ENCODE measurements at regions not wholly inside any gene's neighbourhood (a gene's known extent, or its start where the extent isn't known, plus 50 kb on each side); places are given as distances from the start of the nearest gene placed in this dataset.

DNA sequence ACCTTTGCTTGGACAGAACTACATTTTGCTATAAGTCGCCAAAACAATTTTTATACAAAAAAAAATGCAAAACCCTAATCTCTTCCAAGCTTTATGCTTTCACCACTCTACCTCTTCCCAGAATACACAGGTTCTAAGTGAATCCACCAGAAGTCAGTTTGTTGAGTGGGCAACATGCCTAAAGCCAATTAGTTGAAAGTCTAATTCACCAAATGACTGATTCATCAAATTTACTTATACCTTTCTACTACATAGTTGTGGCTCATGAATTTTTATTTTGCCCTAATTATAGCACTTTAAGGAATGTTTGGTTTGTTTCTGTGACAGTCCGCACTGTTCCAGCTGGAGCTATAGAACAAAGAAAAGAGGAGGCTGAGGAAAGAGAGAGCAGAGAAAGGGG lies 265.9 kb upstream of the TGFBR2 start:
- no peak for TF ChIP-seq NR1H2 (CRISPR knock-in tag; IDR thresholded peaks at IDR 0.05)
- TF ChIP-seq, protein P1, sequence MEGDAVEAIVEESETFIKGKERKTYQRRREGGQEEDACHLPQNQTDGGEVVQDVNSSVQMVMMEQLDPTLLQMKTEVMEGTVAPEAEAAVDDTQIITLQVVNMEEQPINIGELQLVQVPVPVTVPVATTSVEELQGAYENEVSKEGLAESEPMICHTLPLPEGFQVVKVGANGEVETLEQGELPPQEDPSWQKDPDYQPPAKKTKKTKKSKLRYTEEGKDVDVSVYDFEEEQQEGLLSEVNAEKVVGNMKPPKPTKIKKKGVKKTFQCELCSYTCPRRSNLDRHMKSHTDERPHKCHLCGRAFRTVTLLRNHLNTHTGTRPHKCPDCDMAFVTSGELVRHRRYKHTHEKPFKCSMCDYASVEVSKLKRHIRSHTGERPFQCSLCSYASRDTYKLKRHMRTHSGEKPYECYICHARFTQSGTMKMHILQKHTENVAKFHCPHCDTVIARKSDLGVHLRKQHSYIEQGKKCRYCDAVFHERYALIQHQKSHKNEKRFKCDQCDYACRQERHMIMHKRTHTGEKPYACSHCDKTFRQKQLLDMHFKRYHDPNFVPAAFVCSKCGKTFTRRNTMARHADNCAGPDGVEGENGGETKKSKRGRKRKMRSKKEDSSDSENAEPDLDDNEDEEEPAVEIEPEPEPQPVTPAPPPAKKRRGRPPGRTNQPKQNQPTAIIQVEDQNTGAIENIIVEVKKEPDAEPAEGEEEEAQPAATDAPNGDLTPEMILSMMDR (IDR thresholded peaks at IDR 0.05), result no peak
- TF ChIP-seq TCF7 (CRISPR knock-in tag; IDR thresholded peaks at IDR 0.05; ENCODE audit: low read depth), result no peak
- no peak for TF ChIP-seq SP1 (CRISPR knock-in tag; conservative IDR thresholded peaks at IDR 0.05)
- no peak for TF ChIP-seq RELA (CRISPR knock-in tag; IDR thresholded peaks at IDR 0.05; ENCODE audit: borderline replicate concordance)
- TF ChIP-seq IRF2 (CRISPR knock-in tag; IDR thresholded peaks at IDR 0.05; ENCODE audit: borderline replicate concordance, low read depth), result no peak
- TF ChIP-seq, protein P2, sequence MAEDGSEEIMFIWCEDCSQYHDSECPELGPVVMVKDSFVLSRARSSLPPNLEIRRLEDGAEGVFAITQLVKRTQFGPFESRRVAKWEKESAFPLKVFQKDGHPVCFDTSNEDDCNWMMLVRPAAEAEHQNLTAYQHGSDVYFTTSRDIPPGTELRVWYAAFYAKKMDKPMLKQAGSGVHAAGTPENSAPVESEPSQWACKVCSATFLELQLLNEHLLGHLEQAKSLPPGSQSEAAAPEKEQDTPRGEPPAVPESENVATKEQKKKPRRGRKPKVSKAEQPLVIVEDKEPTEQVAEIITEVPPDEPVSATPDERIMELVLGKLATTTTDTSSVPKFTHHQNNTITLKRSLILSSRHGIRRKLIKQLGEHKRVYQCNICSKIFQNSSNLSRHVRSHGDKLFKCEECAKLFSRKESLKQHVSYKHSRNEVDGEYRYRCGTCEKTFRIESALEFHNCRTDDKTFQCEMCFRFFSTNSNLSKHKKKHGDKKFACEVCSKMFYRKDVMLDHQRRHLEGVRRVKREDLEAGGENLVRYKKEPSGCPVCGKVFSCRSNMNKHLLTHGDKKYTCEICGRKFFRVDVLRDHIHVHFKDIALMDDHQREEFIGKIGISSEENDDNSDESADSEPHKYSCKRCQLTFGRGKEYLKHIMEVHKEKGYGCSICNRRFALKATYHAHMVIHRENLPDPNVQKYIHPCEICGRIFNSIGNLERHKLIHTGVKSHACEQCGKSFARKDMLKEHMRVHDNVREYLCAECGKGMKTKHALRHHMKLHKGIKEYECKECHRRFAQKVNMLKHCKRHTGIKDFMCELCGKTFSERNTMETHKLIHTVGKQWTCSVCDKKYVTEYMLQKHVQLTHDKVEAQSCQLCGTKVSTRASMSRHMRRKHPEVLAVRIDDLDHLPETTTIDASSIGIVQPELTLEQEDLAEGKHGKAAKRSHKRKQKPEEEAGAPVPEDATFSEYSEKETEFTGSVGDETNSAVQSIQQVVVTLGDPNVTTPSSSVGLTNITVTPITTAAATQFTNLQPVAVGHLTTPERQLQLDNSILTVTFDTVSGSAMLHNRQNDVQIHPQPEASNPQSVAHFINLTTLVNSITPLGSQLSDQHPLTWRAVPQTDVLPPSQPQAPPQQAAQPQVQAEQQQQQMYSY (CRISPR knock-in tag; IDR thresholded peaks at IDR 0.05), result no peak
